ENCODE measurements at regions not wholly inside any gene's neighbourhood (a gene's known extent, or its start where the extent isn't known, plus 50 kb on each side); places are given as distances from the start of the nearest gene placed in this dataset.

DNA sequence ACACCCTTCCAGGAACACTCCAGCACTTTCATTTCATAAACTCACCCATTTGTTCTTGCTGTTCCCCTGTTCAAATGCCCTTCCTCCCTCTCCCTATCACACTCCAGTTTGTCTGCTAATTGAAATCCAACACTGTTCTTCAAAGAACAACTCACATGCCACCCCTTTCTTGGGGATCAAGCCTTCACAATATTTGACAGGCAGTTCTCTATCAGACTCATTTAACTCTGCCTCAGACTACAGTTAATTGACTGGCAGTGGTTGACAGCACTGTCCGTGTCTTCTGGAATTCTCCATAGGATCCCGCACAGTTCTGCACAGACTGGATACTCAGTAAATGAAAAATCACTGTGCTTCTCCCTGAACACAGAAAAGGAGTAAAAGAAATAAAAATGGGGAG lies 87.8 kb downstream of the PMP22 start:
- no peak for DNase-seq (ENCODE audit: low read depth)

DNA sequence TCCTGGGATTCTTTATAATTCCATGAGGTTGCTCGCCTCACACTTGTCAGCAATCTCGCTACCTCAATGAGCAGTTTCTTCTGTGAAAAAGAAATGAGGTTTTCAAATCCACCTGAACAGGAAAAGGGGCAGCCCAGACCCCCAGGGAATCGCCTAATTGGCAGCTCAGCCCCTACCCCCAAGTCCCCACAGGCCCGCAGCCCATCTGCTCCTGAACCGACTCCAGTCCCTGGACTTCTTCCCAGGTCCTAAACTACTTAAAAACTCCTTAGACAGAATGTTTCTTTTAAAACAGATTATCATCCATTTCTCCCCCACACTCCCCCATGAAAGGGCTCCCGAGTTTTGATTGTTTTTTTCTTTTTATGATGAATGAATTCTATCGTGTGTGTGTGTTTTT lies 89.8 kb downstream of the PMP22 start:
- DNase-seq (ENCODE audit: low read depth), result no peak

DNA sequence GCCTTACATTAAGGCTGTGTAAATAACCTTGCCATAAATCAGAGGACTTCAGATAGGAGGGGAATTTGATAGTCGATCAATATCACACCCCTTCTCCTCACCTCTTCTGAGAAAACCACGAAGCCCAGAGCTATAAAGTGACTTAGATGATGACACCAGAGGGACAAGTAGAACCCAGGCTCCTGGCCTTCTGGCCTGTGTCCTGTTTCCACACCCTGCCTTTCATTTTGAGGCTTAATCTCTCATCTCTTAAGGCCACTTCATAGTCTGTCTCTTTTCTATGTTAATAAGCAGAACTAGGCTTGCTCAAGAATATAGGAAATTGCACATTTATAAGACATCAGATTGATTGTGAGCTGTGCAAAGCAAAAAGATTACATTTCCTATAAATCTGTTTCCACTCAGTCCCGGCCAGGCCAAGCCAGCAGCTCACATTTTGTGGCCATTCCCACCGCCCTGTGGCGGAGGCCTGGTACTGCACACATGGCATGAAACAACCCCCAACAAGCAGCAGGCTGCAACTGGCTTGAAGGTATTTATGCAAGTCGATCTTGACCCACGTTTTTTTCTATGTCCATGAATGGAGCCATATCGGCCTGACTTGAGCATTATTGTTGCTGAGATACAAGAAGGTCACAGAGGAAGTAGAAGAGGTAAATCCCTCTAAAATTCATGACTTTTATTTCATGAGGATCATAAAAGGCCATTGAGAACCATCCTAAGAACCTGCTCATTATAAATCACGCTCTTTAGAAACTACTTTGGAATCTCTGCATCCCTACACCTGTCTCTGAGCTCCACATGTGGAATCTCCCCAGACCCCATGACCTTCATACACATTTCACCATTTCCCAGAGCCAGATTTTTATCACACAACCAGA lies 93.7 kb downstream of the PMP22 start:
- DNase-seq (ENCODE audit: low read depth), result no peak

DNA sequence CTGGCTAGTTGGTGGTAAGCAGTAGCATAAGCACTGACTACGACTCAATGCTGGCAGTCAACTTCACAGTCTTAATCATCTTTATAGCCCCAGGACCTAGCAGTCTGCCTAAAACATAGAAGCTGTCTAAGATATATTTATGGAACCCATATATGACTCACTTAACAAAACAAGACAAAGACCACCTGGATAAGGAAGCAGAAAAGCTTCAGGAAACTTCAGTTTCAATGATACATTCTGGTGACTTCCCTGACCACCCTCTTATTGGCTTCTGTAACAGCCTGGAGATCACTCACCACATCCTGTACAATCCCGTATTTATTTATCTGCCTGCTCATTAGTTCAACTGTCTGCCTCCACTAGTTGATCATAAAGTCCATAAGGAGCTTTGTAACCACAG lies 95.5 kb downstream of the PMP22 start:
- no peak for DNase-seq (ENCODE audit: low read depth)

DNA sequence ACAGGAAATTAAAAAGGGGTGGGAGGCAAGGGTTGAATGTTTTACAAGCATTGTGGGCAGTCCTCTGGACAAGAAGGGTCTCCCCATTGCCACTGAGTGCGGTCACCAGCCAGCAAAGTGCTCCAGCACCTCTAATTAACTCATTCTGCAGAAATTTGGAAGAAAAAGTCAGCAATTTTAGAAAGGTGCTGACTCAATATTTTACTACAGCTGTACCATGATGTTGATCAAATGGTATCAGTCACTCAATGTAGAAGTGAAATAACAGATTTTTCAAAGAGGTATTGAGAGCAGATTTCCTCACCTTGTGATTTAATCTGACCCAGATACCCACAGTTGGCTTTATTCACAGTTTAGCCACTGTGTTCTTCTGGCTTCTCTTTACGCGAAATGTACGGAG lies 96.7 kb downstream of the PMP22 start:
- DNase-seq (ENCODE audit: low read depth), result no peak

DNA sequence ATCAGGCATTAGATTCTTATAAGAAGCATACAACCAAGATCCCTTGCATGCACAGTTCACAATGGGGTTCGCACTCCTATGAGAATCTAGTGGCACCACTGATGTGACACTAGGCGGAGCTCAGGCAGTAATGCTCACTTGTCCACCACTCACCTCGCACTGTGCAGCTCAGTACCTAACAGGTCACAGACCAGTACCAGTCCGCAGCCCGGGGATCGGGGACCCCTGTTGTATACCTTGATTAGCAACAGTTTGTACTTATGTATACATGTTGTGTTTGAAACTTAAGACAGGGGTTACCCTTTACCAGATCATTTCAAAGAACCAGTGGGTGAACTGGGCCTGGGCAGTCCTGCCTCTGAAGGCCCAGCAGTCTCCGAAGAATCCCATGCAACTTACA lies 103.7 kb downstream of the PMP22 start:
- no peak for DNase-seq (ENCODE audit: low read depth)

DNA sequence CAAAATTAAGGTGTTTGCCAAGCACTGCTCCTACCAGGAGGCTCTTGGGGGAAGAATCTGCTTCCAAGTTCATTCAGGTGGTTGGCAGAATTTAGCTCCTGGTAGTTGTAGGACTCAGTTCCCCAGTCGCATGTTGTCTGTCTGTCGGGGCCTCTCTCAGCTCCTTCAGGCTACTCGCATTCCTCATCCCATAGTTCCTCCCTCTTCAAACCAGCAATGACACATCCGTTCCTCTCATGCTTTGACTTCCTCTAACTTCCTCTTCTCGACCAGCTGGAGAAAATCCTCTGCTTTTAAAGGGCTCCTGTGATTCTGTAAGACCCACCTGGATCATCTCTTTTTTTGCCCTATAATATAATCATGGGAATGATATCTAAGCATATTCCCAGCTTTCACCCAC lies 108.1 kb downstream of the PMP22 start:
- DNase-seq (ENCODE audit: low read depth), result no peak

DNA sequence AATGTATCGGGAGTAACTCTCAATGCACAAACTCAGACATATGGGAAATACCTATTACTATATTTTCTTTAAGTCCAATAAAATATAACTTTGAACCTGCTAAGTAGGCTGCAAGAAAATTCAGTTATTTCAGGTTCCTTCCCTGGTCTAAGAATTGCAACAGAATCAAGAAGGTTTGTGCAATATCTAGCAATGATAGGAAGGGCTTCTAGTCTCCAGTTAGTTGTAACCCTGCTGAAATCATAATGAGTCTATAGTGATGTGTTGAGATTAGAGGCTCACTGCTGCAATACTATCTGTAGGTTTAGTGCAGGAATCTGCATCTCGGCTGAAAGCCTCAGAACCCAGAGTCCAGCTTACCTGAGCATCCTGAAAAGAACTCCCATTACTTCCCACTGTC lies 110.5 kb downstream of the PMP22 start:
- no peak for DNase-seq (ENCODE audit: low read depth)

DNA sequence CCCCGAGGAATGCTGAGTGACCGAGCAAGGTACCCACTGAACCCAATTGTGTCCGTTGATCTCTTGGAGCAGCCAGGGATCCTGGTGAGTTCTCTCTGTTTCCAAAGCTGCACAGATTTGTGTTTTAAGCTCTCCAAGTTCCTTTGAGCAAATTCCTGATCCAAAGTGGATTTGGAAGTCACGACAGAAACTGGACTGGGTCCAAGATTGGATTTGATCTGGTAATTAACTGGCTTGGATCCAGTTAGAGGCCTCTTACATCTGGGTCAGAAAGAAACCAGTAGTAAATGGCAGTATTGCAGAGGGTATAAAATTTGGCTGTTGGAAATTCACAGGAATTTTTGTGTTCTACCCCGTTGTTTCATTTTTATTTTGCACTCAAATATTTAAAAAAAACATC lies 119.5 kb downstream of the PMP22 start:
- DNase-seq (ENCODE audit: low read depth), result no peak

DNA sequence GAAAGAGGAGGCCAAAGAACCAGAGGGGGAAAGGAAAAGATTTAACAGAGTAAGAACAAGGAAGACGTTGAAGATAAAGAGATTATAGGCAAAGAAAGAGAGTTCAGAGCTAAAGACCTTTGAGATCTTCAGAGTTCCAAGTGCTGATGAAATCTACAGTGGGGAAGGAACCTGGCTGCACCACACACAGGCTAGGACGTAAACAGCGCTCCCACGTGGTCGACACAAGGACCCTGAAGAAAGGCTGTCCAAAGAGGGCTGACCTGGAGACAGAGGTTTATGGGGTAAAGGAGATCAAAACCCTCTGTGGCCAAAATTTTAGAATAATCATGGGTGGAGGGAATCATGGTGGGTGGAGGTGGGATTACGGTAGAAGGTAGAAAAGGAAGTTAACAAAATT lies 121.6 kb downstream of the PMP22 start:
- DNase-seq (ENCODE audit: low read depth), result no peak

DNA sequence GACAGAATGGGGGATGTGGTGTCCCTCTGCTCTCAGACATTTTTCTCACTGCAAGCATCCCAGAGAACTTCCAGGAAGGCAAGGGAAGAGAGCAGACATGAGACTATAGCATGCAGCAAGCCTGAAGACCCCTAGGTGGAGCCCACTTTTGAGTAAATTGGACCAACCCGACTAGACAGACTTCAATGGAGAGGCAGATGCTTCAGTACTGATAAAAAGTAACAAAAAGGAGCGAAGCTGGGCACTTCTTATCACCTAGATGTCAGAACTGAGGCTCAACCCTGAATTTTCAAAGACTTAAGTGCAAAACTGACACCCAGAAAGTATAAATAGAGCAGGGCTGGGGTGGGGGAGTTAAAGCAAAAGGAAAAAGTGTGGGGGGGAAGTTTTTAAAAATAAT lies 130.8 kb downstream of the PMP22 start:
- no peak for DNase-seq (ENCODE audit: low read depth)

DNA sequence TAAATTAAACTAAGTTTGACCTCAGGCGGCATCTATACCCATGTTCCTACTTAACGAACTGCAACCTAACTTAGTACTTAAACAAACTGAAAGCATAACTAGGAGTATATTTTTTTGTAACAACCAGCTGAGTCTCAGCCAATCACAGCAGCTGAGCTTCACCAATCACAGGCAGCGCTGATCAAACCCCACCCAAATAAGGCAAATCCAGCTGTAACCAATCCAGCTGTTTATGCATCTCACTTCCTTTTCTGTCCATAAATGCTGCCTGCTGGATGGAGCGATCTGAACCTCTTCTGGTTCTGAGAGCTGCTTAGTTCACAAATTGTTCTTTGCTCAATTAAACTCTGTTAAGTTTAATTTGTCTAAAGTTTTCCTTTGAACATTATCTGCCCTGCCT lies 131.3 kb downstream of the PMP22 start:
- DNase-seq (ENCODE audit: low read depth), result no peak

DNA sequence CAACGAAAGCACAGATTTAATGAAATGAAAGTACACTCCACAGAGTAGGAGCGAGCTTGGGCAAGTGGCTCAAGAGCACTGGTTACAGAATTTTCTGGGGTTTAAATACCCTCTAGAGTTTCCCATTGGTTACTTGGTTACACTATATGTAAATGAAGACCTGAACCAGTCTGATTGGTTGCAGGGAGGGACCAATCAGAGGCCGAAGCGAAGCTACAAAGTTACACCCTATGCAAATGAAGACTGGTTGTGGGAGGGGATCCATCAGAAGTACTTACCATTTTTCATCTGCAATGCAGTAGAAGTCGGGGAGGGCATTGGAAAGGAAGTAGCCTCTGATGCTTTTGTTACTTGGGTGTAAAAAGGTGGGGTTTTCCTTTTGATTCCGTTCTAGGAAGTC lies 132.0 kb downstream of the PMP22 start:
- no peak for DNase-seq (ENCODE audit: low read depth)

DNA sequence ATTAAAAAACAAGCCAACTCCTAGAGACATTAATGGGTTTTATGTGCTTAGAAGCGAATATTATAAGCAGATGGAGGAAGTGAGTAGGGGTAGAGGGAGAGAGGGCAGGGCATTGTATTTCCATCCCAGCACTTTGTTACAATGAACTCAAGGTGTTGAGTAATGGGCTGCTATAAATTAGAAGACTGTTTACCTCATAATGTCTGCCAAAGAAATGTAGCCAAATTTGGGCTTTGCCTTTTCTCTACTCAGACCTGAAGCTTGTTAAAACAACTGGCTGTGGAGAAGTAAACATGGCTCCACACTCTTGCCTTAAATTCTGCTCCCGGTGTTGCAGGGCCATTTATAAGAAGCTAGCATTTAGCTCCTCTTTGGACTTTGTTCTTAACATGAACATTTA lies 134.7 kb downstream of the PMP22 start:
- no peak for DNase-seq (ENCODE audit: low read depth)

DNA sequence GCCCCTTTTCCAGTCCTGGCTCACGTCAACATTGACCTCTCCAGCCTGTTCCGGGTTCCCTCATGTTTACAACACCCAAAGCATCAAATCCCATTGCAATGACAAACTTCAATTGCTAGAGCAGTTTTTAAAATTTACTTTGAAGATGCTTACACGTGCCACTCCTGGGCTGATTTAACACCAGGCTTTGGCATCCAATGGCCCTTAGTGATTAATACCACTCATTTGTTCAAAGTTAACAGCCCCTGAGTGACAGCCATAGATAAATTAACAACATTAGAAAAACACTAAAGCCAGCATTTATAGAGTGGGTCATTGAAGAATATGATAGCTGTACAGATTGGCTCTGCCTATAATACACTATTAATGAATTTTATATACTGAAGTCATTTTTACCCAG lies 135.1 kb downstream of the PMP22 start:
- DNase-seq (ENCODE audit: low read depth), result no peak

DNA sequence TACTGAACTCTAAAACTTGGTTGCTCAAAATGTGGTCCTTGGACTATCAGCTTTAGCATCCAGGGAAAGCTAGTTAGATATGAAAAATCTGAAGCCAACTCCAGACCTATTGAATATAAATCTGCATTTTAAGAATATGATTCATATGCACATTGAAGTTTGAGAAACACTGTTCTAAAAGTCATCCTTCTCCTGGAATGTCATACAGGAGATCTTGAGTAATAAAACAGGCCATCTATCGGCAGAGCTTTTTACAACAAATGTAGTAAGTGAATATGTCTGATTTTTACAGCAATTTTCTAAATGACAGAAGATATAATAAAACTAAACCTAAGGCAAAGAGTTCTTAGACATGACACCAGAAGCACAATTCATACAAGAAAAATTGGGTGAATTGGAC lies 140.4 kb downstream of the PMP22 start:
- no peak for DNase-seq (ENCODE audit: low read depth)

DNA sequence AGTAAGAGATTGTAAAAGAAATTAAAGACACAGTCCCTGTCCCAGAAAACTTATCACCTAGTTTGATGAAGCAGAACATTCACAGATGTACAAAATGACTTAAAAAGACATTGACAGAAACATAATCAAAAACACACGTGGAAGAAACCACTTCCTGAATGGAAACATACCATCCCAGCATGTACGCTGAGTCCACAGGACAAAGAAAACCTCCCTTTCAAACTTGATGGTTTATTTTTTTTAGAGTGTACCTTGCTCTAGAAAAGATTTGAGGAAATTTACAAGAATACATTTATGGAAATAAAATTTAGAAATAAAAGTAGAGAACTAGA lies 140.9 kb downstream of the PMP22 start:
- no peak for DNase-seq (ENCODE audit: low read depth)

DNA sequence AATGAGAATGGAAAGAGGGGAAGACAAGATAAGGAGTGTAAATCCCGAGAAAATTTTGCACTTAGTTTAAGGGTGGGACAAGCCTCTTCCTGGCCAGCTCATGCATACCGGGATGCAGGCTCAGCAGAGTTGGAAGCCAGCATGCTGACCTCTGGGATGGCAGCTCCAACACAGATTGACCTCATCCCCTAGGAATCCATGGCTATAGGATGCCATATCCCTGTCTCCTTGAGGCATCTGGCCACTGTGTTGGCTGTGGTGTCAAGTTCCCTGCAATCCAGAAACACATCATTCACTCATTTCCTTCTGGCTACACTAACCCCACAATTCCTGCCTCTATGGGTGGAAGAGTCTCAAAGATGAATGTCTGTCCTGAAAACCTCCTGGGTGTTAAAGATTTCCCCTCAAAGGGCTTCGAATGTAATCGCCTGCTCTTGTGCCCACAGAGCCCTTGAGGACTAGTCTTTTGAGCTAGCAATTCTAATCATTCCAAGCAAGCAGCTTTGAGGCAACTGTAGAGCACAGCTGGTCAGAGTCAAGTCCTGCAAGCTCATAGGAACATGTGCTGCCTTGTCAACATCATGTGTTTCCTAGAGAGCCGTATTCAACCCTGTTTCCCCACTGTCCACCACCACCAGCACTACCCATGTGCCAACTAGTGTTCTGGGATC lies 141.4 kb downstream of the PMP22 start:
- no peak for DNase-seq (ENCODE audit: low read depth)

DNA sequence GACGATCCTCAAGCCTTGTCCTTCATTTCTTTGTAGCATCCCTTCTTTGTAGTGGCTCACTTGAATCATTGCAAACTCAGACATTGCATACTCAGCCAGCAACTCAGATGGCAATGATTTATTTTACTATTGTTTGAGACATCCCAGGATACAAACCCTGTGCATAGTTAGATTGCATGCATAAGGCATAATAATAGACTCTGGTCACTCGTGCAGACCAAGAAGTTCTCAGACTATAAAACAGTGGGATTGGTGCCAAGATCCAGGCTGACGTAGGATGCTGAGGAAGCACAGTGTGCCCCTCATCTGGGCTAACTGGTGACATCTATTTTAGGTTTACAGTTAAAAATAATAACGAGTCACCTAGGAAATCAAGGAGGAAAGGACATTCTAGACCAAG lies 142.3 kb downstream of the PMP22 start:
- no peak for DNase-seq (ENCODE audit: low read depth)

DNA sequence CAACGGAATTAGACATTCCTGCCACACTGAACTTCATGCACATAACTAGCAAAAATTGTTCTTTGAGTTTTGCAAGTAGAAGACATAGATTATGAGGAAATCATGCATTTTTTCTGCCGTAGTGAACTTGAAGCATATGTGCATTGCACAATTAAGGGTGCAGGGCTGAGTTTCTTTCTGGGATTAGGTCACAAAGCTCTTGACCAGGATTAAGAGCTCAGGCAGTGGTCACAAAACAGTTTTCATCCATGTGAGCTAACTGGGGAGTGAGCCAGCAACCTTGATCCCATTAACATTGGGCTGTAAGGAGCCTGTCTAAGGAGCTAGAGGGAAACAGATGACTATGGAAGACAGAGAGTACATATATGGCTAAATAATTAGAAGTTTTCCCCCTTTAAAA lies 143.7 kb downstream of the PMP22 start:
- DNase-seq (ENCODE audit: low read depth), result no peak

DNA sequence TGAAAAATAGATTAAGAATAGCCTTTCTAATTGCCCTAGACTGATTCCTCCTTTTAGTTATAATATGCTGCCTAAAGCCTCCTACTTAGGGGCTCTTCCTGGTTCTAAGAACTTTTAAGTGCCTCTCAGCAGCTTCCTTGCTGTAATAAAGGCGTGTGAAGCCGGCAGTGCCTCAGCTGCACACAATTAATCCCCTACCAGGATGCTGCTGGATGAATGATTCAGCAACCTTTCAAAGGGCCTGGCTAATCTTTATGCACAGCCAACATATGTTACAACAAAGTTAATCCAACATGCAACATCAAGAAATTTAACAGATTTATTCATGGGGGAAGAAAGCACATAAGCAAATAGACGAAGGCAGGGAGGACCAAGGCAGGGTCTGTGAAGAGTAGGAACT lies 145.2 kb downstream of the PMP22 start:
- no peak for DNase-seq (ENCODE audit: low read depth)

DNA sequence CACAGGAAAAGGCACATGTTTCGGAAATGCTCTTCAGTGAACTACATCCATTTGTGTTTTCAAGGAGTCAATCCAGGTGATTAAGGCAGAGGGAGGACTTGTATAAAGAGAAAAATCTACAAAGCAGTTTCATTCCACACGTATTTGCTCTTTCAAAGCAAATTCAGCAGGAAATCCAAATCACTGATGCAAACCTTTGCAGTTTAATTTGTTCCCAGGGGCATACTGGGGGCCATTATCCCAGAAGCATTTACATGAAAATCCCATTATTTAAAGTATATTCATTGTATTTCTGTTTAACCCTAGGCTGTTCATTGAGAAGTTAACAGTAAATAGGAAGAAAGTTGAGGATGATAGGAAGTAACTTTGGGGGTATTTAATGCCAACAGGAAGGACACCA lies 147.9 kb downstream of the PMP22 start:
- no peak for DNase-seq (ENCODE audit: low read depth)

DNA sequence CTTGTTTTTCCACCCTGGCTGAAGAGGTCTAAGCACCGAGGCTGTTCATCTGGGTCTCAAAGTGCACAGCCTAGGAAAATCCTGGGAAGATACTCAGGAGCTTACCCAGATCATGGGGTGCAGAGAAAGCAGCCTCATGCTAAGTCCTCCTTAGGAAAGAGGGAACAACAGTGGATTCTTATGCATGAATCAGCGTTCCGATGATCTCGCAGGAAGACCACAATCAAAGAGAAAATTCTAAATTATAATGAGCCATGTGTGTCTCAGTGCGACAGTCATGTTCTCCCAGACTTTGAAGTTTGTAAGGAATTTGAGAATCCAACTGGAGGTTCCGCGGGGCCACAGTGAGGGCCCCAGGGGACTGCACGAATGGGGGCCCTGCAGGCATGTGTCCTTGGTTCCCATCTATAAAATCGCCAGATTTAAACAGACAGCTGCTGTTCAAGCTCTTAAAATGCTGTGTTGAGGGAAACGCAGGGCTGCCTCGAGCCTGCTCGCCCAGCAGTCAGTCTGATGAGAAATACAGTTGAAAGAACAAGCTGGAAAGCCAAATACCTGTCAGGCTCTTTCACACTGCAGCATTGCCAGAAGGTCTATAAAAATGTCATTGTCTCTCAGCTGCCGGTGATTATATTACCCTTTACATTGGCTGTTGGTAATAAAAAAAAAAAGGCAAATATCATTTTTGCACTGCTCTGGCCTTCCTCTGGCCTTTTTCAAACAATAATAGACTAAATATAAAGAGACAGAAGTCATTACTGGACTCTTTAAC lies 152.1 kb downstream of the PMP22 start:
- no peak for DNase-seq (ENCODE audit: low read depth)
